Subcutaneous abdominal adipose tissue (tissue), 5 donors: ENCODE measurements at regions not wholly inside any gene's neighbourhood (a gene's known extent, or its start where the extent isn't known, plus 50 kb on each side); places are given as distances from the start of the nearest gene placed in this dataset.

Experiments used
- H3K27ac ChIP-seq: one replicate; pipeline ENCODE4 v1.7.0; 2013; ENCODE audit warnings: low read depth, mild to moderate bottlenecking, inconsistent platforms, low read length, moderate library complexity
- H3K27me3 ChIP-seq, 5 donors: one replicate each; pipeline ENCODE4 v1.7.0; 2013; ENCODE audit warnings: low read length in 5 of 5, inconsistent platforms in 1 of 5; ENCODE audit not compliant: control insufficient read depth in 5 of 5, insufficient read depth in 4 of 5
- H3K36me3 ChIP-seq, 5 donors: one replicate each; pipeline ENCODE4 v1.7.0; 2013; ENCODE audit warnings: low read length in 5 of 5; ENCODE audit not compliant: control insufficient read depth in 5 of 5, insufficient read depth in 5 of 5
- H3K4me1 ChIP-seq, 5 donors: one replicate each; pipeline ENCODE4 v1.7.0; 2013; ENCODE audit warnings: low read length in 5 of 5, mild to moderate bottlenecking in 3 of 5, moderate library complexity in 1 of 5; ENCODE audit not compliant: control insufficient read depth in 5 of 5, insufficient read depth in 5 of 5
- H3K4me3 ChIP-seq, 5 donors: one replicate each; pipeline ENCODE4 v1.7.0; 2013; ENCODE audit warnings: low read length in 5 of 5, low read depth in 1 of 5
- H3K9ac ChIP-seq, 5 donors: one replicate each; pipeline ENCODE4 v1.7.0; 2013; ENCODE audit warnings: low read length in 5 of 5, mild to moderate bottlenecking in 4 of 5, moderate library complexity in 3 of 5
- H3K9me3 ChIP-seq, 5 donors: one replicate each; pipeline ENCODE4 v1.7.0; 2013; ENCODE audit warnings: low read length in 5 of 5; ENCODE audit not compliant: control insufficient read depth in 5 of 5
- donor health status: healthy.
- donor health status: healthy.
- donor health status: healthy.
- donor health status: healthy.
- donor health status: healthy.

GRCh38 chr3:165442061-165442460 is 245.9 kb upstream of the SLITRK3 start:
- Histone ChIP-seq H3K4me3 (no peak overlapping the region), H3K27ac (no peak overlapping the region), H3K9ac (no peak overlapping the region), H3K4me1 (no peaks in the 10 kb centered on the region), H3K36me3 (no peaks in the 10 kb centered on the region), H3K27me3 (no peaks in the 10 kb centered on the region), H3K9me3 (no peaks in the 10 kb centered on the region)

GRCh38 chr3:165440380-165440779 is 244.2 kb upstream of the SLITRK3 start:
- Histone ChIP-seq H3K27ac (no peak overlapping the region), H3K9me3 (no peaks in the 10 kb centered on the region), H3K27me3 (no peaks in the 10 kb centered on the region), H3K9ac (no peak overlapping the region), H3K36me3 (no peaks in the 10 kb centered on the region), H3K4me1 (no peaks in the 10 kb centered on the region), H3K4me3 (no peak overlapping the region)

GRCh38 chr3:165439765-165440164 is 243.6 kb upstream of the SLITRK3 start:
- Histone ChIP-seq H3K4me3 (no peak overlapping the region), H3K27me3 (no peaks in the 10 kb centered on the region), H3K9ac (no peak overlapping the region), H3K9me3 (no peaks in the 10 kb centered on the region), H3K4me1 (no peaks in the 10 kb centered on the region), H3K36me3 (no peaks in the 10 kb centered on the region), H3K27ac (no peak overlapping the region)

- Histone ChIP-seq H3K9ac (no peak overlapping the region), H3K4me1 (no peaks in the 10 kb centered on the region), H3K36me3 (no peaks in the 10 kb centered on the region), H3K9me3 (peaks cover 0 to 4% (median 0%) of the 10 kb centered on the region in 5 donors), H3K27me3 (no peaks in the 10 kb centered on the region), H3K27ac (no peak overlapping the region), H3K4me3 (no peak overlapping the region)
Observed at GRCh38 chr3:165434516-165434915, 238.3 kb upstream of the SLITRK3 start.

GRCh38 chr3:165406425-165406824 is 210.2 kb upstream of the SLITRK3 start:
- Histone ChIP-seq H3K9ac (no peak overlapping the region), H3K27ac (no peak overlapping the region), H3K4me1 (no peaks in the 10 kb centered on the region), H3K36me3 (no peaks in the 10 kb centered on the region), H3K9me3 (peaks cover 0 to 2% (median 0%) of the 10 kb centered on the region in 5 donors), H3K27me3 (no peaks in the 10 kb centered on the region), H3K4me3 (no peak overlapping the region)

GRCh38 chr3:165404357-165405027 is 208.3 kb upstream of the SLITRK3 start:
- Histone ChIP-seq H3K9ac (no peak overlapping the region), H3K4me3 (no peak overlapping the region), H3K27me3 (no peaks in the 10 kb centered on the region), H3K36me3 (no peaks in the 10 kb centered on the region), H3K27ac (no peak overlapping the region), H3K9me3 (peaks cover 0 to 2% (median 0%) of the 10 kb centered on the region in 5 donors), H3K4me1 (no peaks in the 10 kb centered on the region)

- Histone ChIP-seq H3K4me3 (no peak overlapping the region), H3K36me3 (no peaks in the 10 kb centered on the region), H3K4me1 (no peaks in the 10 kb centered on the region), H3K27ac (no peak overlapping the region), H3K27me3 (no peaks in the 10 kb centered on the region), H3K9me3 (peaks cover 0 to 2% (median 0%) of the 10 kb centered on the region in 5 donors), H3K9ac (no peak overlapping the region)
Observed at GRCh38 chr3:165403666-165404065, 207.5 kb upstream of the SLITRK3 start.

GRCh38 chr3:165395188-165395587 is 199.0 kb upstream of the SLITRK3 start:
- Histone ChIP-seq H3K4me3 (no peak overlapping the region), H3K9ac (no peak overlapping the region), H3K36me3 (no peaks in the 10 kb centered on the region), H3K27ac (no peak overlapping the region), H3K9me3 (no peaks in the 10 kb centered on the region), H3K4me1 (peaks cover 0 to 9% (median 0%) of the 10 kb centered on the region in 5 donors), H3K27me3 (no peaks in the 10 kb centered on the region)

- H3K9me3 ChIP-seq: no peaks in the 10 kb centered on the region
- no peaks in the 10 kb centered on the region for H3K27me3 ChIP-seq
- peaks cover 0 to 16% (median under 1%) of the 10 kb centered on the region in 5 donors for H3K4me1 ChIP-seq
- no peak overlapping the region for H3K4me3 ChIP-seq
- no peak overlapping the region for H3K27ac ChIP-seq
- H3K36me3 ChIP-seq: no peaks in the 10 kb centered on the region
- H3K9ac ChIP-seq: no peak overlapping the region
Observed at GRCh38 chr3:165393461-165393860, 197.3 kb upstream of the SLITRK3 start.

GRCh38 chr3:165390166-165390565 is 194.0 kb upstream of the SLITRK3 start:
- Histone ChIP-seq H3K36me3 (no peaks in the 10 kb centered on the region), H3K27me3 (no peaks in the 10 kb centered on the region), H3K27ac (no peak overlapping the region), H3K4me3 (no peak overlapping the region), H3K9me3 (peaks cover 0 to 3% (median 0%) of the 10 kb centered on the region in 5 donors), H3K4me1 (peaks cover 0 to 11% (median 2%) of the 10 kb centered on the region in 5 donors), H3K9ac (no peak overlapping the region)
